AG09319 (cell line): ENCODE measurements at regions not wholly inside any gene's neighbourhood (a gene's known extent, or its start where the extent isn't known, plus 50 kb on each side); places are given as distances from the start of the nearest gene placed in this dataset.

Experiments used
- DNase-seq: peaks from one replicate; pipeline ENCODE4 v3.0.0-alpha.2; 2010; ENCODE audit warnings: low read depth; ENCODE audit errors: extremely low read depth
- CTCF ChIP-seq: IDR thresholded peaks from 2 replicates; pipeline ENCODE4 v1.5.1; 2011; ENCODE audit warnings: low read depth, mild to moderate bottlenecking, inconsistent platforms, low read length, moderate library complexity

- DNase-seq: no peak
- TF ChIP-seq CTCF: no peak
Observed at GRCh38 chr2:118568700-118569099, 278.7 kb downstream of the EN1 start.

- no peak for TF ChIP-seq CTCF
- no peak for DNase-seq
Observed at GRCh38 chr2:118565786-118566540, 281.5 kb downstream of the EN1 start.

GRCh38 chr2:118565301-118565700 lies 282.1 kb downstream of the EN1 start:
- no peak for TF ChIP-seq CTCF
- DNase-seq: no peak

GRCh38 chr2:118562144-118562543 lies 285.3 kb downstream of the EN1 start:
- TF ChIP-seq CTCF: no peak
- no peak for DNase-seq

GRCh38 chr2:118558846-118559245 lies 288.6 kb downstream of the EN1 start:
- TF ChIP-seq CTCF: no peak
- DNase-seq: no peak

- TF ChIP-seq CTCF: no peak
- DNase-seq: no peak
Observed at GRCh38 chr2:118557791-118558190, 289.7 kb downstream of the EN1 start.

- no peak for DNase-seq
- no peak for TF ChIP-seq CTCF
Observed at GRCh38 chr2:118557016-118557415, 290.4 kb downstream of the EN1 start.
